ENCODE measurements at regions not wholly inside any gene's neighbourhood (a gene's known extent, or its start where the extent isn't known, plus 50 kb on each side); places are given as distances from the start of the nearest gene placed in this dataset.
"Not testable (repeated sequence)": the region's sequence is repeated elsewhere in the genome, so short reads cannot be mapped to it uniquely, and the experiment has no call there.

DNA sequence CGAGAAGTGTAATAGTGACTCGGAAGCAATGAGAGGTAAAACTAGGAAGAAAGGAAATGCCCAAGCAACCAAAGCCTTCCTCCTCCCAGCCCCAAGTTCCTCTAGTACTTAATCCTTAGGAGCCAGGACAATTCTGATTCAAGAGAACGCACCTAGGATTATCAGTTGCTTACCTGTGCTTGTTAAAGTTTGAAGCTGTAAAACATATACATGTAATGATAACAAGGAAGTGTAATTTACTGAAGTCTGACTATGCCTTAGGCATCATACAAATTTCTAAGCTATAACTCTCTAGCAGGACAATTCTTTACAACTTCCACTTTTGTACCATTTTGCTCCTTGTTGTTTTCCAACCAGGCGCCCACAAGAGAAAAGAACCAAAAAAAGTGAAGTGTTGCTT is 92.8 kb upstream of the OSBPL8 start:
- DNase-seq (ENCODE audit: low read depth, low spot score), result no peak
- H3K4me3 ChIP-seq (ENCODE audit: insufficient read length, low read depth), result no peak overlapping the region
- H3K36me3 ChIP-seq (ENCODE audit: insufficient read depth, insufficient read length, low read length), result no peaks in the 10 kb centered on the region
- no peaks in the 10 kb centered on the region for H3K4me1 ChIP-seq (ENCODE audit: insufficient read depth, insufficient read length)
- H3K27me3 ChIP-seq (ENCODE audit: insufficient read depth, insufficient read length), result no peaks in the 10 kb centered on the region
- H3K9ac ChIP-seq (ENCODE audit: insufficient read length, low read depth), result no peak overlapping the region
- no peak for TF ChIP-seq ZNF274 (IDR thresholded peaks at IDR 0.05; ENCODE audit: low read depth, low read length)
- no peak for TF ChIP-seq YY1 (IDR thresholded peaks at IDR 0.05; ENCODE audit: insufficient read depth, insufficient read length)
- TF ChIP-seq SUZ12 (IDR thresholded peaks at IDR 0.05; ENCODE audit: extremely low read depth, insufficient read depth, insufficient read length), result no peak
- no peaks in the 10 kb centered on the region for H3K9me3 ChIP-seq (ENCODE audit: insufficient read depth, low read length)

DNA sequence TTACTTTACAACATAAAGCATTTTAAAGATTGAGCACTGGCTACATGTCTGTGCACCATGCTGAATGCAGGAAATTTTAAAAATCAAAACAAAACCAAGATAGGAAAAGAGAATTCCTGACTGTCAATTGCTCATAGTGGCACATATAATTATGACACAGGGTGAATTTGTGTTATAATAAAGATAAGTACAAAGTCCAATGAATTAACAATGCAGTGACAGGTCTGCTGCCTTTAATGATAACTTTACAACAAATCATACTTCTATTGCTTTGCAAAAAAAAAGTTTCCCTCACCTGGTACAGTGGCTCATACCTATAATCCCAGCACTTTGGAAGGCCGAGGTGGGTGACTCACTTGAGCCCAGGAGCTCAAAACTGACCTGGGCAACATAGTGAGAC is 93.8 kb upstream of the OSBPL8 start:
- H3K4me1 ChIP-seq (ENCODE audit: insufficient read depth, insufficient read length), result no peaks in the 10 kb centered on the region
- H3K4me3 ChIP-seq (ENCODE audit: insufficient read length, low read depth), result no peak overlapping the region
- no peak for TF ChIP-seq ZNF274 (IDR thresholded peaks at IDR 0.05; ENCODE audit: low read depth, low read length)
- TF ChIP-seq YY1 (IDR thresholded peaks at IDR 0.05; ENCODE audit: insufficient read depth, insufficient read length), result no peak
- no peak for TF ChIP-seq SUZ12 (IDR thresholded peaks at IDR 0.05; ENCODE audit: extremely low read depth, insufficient read depth, insufficient read length)
- H3K9ac ChIP-seq (ENCODE audit: insufficient read length, low read depth), result no peak overlapping the region
- H3K27me3 ChIP-seq (ENCODE audit: insufficient read depth, insufficient read length), result no peaks in the 10 kb centered on the region
- H3K36me3 ChIP-seq (ENCODE audit: insufficient read depth, insufficient read length, low read length), result no peaks in the 10 kb centered on the region
- DNase-seq (ENCODE audit: low read depth, low spot score), result no peak
- H3K9me3 ChIP-seq (ENCODE audit: insufficient read depth, low read length), result no peaks in the 10 kb centered on the region

DNA sequence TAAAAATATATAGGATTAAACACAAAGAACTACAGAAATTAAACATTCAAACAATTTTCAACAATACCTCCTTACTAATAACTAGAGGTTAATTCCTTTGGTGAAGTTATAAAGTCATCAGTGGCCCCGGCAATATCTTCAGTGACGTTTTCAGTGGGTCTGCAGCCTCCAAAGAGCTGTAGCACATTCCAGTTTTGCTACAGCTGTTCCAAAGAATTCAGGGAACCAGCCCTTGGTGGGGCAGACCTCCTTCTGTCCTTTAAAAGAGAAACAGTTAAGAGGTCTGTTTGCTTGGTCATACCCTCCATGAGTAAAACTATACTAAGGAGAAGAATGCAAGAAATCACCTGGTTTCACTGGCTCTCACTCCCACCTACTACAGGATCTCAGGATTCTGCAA is 99.2 kb upstream of the ZDHHC17 start:
- no peaks in the 10 kb centered on the region for H3K36me3 ChIP-seq (ENCODE audit: insufficient read depth, insufficient read length, low read length)
- peaks cover 3% of the 10 kb centered on the region for H3K4me1 ChIP-seq (ENCODE audit: insufficient read depth, insufficient read length)
- H3K9ac ChIP-seq (ENCODE audit: insufficient read length, low read depth), result no peak overlapping the region
- peaks cover 5% of the 10 kb centered on the region; the same call in 1 of the 2 replicates for H3K9me3 ChIP-seq (ENCODE audit: insufficient read depth, low read length)
- no peak overlapping the region for H3K4me3 ChIP-seq (ENCODE audit: insufficient read length, low read depth)
- DNase-seq (ENCODE audit: low read depth, low spot score), result no peak
- TF ChIP-seq ZNF274 (IDR thresholded peaks at IDR 0.05; ENCODE audit: low read depth, low read length), result no peak
- no peak for TF ChIP-seq YY1 (IDR thresholded peaks at IDR 0.05; ENCODE audit: insufficient read depth, insufficient read length)
- TF ChIP-seq SUZ12 (IDR thresholded peaks at IDR 0.05; ENCODE audit: extremely low read depth, insufficient read depth, insufficient read length), result no peak
- no peaks in the 10 kb centered on the region for H3K27me3 ChIP-seq (ENCODE audit: insufficient read depth, insufficient read length)

DNA sequence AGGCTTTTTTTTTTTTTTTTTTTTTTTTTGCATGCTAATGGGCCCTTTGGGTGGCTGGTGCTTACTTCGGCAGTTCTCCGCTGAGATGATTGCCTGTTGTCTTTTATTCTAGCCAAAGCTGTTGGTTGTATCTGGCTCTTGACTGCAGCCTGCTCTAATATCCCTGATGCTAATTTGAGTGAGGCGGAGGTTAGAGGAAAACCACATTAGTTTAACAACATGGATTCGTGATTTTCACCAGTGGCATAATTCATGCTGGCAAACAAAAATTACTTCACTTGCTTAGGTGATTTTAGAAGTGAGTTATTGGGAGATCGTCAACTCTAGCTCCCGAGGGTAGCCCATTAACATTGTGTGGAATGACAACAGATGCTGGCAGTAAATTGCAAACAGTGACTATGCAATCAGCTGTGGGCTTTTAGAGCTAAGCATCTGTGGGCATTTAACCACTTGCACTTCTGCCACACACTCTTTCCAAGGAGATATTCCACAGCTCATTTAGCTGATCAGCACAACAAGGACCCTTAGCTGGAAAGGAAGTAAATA is 97.6 kb upstream of the ZDHHC17 start:
- H3K4me1 ChIP-seq (ENCODE audit: insufficient read depth, insufficient read length), result peaks cover 3% of the 10 kb centered on the region
- no peaks in the 10 kb centered on the region for H3K27me3 ChIP-seq (ENCODE audit: insufficient read depth, insufficient read length)
- no peak overlapping the region for H3K9ac ChIP-seq (ENCODE audit: insufficient read length, low read depth)
- DNase-seq (ENCODE audit: low read depth, low spot score), result no peak
- no peaks in the 10 kb centered on the region for H3K36me3 ChIP-seq (ENCODE audit: insufficient read depth, insufficient read length, low read length)
- no peak for TF ChIP-seq YY1 (IDR thresholded peaks at IDR 0.05; ENCODE audit: insufficient read depth, insufficient read length)
- no peak for TF ChIP-seq SUZ12 (IDR thresholded peaks at IDR 0.05; ENCODE audit: extremely low read depth, insufficient read depth, insufficient read length)
- TF ChIP-seq ZNF274 (IDR thresholded peaks at IDR 0.05; ENCODE audit: low read depth, low read length), result no peak
- H3K4me3 ChIP-seq (ENCODE audit: insufficient read length, low read depth), result no peak overlapping the region
- peaks cover 5% of the 10 kb centered on the region; the same call in 1 of the 2 replicates for H3K9me3 ChIP-seq (ENCODE audit: insufficient read depth, low read length)

DNA sequence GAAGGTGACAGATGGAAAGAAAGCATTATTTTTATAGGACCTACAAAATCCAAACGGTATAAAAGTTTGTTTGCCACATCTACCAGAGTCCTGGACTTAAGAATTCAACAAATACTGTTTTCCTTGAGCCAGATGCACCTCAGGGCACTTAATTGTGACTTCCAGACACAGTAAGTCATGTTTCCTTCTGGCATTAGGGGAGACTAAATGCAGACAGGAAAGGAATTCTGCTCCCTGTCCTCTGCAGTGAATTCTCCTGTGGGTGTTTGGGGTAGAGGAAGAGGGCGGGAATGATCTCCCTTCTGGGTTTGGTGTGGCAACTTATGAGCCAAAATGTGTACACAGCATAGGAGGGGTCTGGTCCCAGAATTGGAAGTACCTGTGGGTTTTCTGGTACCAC is 93.9 kb upstream of the ZDHHC17 start:
- peaks cover 5% of the 10 kb centered on the region; the same call in 1 of the 2 replicates for H3K9me3 ChIP-seq (ENCODE audit: insufficient read depth, low read length)
- H3K4me3 ChIP-seq (ENCODE audit: insufficient read length, low read depth), result no peak overlapping the region
- TF ChIP-seq ZNF274 (IDR thresholded peaks at IDR 0.05; ENCODE audit: low read depth, low read length) (no peak), YY1 (IDR thresholded peaks at IDR 0.05; ENCODE audit: insufficient read depth, insufficient read length) (no peak), SUZ12 (IDR thresholded peaks at IDR 0.05; ENCODE audit: extremely low read depth, insufficient read depth, insufficient read length) (no peak)
- DNase-seq (ENCODE audit: low read depth, low spot score), result no peak
- H3K36me3 ChIP-seq (ENCODE audit: insufficient read depth, insufficient read length, low read length), result no peaks in the 10 kb centered on the region
- no peaks in the 10 kb centered on the region for H3K27me3 ChIP-seq (ENCODE audit: insufficient read depth, insufficient read length)
- H3K9ac ChIP-seq (ENCODE audit: insufficient read length, low read depth), result no peak overlapping the region
- peaks cover 3% of the 10 kb centered on the region for H3K4me1 ChIP-seq (ENCODE audit: insufficient read depth, insufficient read length)

DNA sequence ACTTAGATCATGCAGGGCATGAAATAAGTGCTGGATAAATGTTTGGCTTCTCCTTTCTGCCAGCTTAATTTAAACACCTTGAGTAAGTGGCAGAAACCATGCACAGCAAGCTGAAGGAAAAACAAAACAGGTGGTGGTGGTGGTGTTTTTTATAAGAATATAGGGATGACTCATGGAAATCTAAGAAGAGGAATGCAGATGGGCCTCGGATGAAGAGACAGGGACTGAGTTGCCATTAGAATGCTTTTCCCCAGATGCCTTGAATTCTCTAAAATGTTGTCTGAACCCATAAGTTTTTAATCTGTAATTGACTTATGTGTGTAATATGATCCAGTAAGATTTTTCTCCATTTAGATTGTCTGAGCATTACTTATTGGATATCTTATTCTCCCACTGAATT is 93.1 kb upstream of the ZDHHC17 start:
- Histone ChIP-seq H3K4me3 (ENCODE audit: insufficient read length, low read depth) (no peak overlapping the region), H3K9ac (ENCODE audit: insufficient read length, low read depth) (no peak overlapping the region), H3K36me3 (ENCODE audit: insufficient read depth, insufficient read length, low read length) (no peaks in the 10 kb centered on the region), H3K27me3 (ENCODE audit: insufficient read depth, insufficient read length) (no peaks in the 10 kb centered on the region), H3K4me1 (ENCODE audit: insufficient read depth, insufficient read length) (no peaks in the 10 kb centered on the region), H3K9me3 (ENCODE audit: insufficient read depth, low read length) (peaks cover 5% of the 10 kb centered on the region; the same call in 1 of the 2 replicates)
- TF ChIP-seq YY1 (IDR thresholded peaks at IDR 0.05; ENCODE audit: insufficient read depth, insufficient read length) (no peak), ZNF274 (IDR thresholded peaks at IDR 0.05; ENCODE audit: low read depth, low read length) (no peak), SUZ12 (IDR thresholded peaks at IDR 0.05; ENCODE audit: extremely low read depth, insufficient read depth, insufficient read length) (no peak)
- DNase-seq (ENCODE audit: low read depth, low spot score), result no peak

DNA sequence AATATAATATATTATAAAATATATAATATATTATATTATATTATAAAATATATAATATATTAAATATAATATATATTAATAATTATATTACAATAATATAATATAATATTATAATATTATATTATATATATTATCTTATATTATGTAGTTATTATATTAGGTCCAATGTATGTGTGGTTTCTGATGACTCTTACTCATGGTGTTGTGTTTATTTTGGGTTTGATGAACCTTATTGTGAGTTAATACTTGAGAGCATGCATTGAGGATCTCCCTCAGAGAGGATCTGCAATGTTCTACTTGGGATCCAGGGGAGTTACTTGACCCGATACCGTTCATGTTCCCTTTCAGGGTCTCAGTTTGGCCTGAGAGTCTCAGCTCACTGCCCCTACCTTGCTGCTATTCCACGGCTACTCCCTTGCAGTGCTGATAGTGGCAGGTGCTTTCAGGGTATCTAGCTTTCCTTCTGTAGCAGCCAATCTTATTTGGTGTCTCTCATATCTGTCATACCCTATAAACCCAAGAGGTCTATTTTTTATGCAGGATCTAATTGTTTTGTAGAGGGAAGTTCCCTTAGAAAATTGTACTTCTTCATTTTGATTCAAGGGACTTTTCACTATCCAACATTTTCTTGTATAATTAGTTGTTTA is 89.1 kb upstream of the ZDHHC17 start:
- DNase-seq (ENCODE audit: low read depth, low spot score), result no peak
- H3K27me3 ChIP-seq (ENCODE audit: insufficient read depth, insufficient read length), result no peaks in the 10 kb centered on the region

DNA sequence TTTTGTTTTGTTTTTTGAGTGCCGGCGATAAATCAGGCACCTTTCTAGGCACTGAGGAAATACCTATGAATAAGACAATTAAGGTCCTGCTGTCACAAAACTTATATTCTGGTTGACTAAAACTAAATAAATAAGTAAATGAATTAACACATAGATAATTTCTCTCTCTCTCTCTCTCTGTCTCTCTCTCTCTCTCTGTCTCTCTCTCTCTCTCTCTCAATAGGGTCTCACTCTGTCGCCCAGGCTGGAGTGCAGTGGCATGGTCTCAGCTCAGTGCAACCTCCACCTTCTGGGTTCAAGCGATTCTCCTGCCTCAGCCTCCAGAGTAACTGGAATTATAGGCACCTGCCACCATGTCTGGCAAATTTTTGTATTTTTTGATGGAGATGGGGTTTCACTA is 87.7 kb upstream of the ZDHHC17 start:
- H3K9ac ChIP-seq (ENCODE audit: insufficient read length, low read depth); H3K36me3 ChIP-seq (ENCODE audit: insufficient read depth, insufficient read length, low read length); H3K4me1 ChIP-seq (ENCODE audit: insufficient read depth, insufficient read length); H3K27me3 ChIP-seq (ENCODE audit: insufficient read depth, insufficient read length); H3K9me3 ChIP-seq (ENCODE audit: insufficient read depth, low read length); DNase-seq (ENCODE audit: low read depth, low spot score); H3K4me3 ChIP-seq (ENCODE audit: insufficient read length, low read depth): not testable (repeated sequence)

More for the DNA sequence above, 89.1 kb upstream of the ZDHHC17 start:
- TF ChIP-seq SUZ12 (IDR thresholded peaks at IDR 0.05; ENCODE audit: extremely low read depth, insufficient read depth, insufficient read length) (no peak), ZNF274 (IDR thresholded peaks at IDR 0.05; ENCODE audit: low read depth, low read length) (no peak), YY1 (IDR thresholded peaks at IDR 0.05; ENCODE audit: insufficient read depth, insufficient read length) (no peak)
- Histone ChIP-seq H3K9ac (ENCODE audit: insufficient read length, low read depth) (no peak overlapping the region), H3K4me1 (ENCODE audit: insufficient read depth, insufficient read length) (no peaks in the 10 kb centered on the region), H3K9me3 (ENCODE audit: insufficient read depth, low read length) (no peaks in the 10 kb centered on the region), H3K4me3 (ENCODE audit: insufficient read length, low read depth) (no peak overlapping the region), H3K36me3 (ENCODE audit: insufficient read depth, insufficient read length, low read length) (no peaks in the 10 kb centered on the region)
